ENCODE measurements at regions not wholly inside any gene's neighbourhood (a gene's known extent, or its start where the extent isn't known, plus 50 kb on each side); places are given as distances from the start of the nearest gene placed in this dataset.

DNA sequence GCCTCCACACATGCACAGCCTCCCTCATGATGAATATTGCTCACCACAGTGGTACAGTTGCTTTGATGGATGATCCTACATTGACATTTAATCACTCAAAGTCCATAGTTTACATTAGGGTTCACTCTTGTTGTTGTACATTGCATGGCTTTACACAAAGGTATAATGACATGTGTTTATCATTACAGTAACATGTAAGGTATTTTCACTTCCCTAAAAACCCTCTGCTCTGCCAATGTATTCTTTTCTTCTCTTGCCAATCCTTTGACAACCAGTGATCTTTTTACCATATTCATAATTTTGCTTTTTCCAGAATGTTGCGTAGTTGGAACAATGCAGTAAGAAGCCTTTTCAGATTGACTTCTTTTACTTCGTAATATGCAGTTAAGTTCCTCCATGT, 166.6 kb upstream of the KHDRBS2 start:
- no peaks in the 10 kb centered on the region for H3K36me3 ChIP-seq (ENCODE audit: control insufficient read depth, insufficient read depth, low read length)
- no peak overlapping the region for H3K4me3 ChIP-seq (ENCODE audit: low read depth, low read length)
- no peak for DNase-seq (ENCODE audit: low read depth)
- TF ChIP-seq, protein P1, sequence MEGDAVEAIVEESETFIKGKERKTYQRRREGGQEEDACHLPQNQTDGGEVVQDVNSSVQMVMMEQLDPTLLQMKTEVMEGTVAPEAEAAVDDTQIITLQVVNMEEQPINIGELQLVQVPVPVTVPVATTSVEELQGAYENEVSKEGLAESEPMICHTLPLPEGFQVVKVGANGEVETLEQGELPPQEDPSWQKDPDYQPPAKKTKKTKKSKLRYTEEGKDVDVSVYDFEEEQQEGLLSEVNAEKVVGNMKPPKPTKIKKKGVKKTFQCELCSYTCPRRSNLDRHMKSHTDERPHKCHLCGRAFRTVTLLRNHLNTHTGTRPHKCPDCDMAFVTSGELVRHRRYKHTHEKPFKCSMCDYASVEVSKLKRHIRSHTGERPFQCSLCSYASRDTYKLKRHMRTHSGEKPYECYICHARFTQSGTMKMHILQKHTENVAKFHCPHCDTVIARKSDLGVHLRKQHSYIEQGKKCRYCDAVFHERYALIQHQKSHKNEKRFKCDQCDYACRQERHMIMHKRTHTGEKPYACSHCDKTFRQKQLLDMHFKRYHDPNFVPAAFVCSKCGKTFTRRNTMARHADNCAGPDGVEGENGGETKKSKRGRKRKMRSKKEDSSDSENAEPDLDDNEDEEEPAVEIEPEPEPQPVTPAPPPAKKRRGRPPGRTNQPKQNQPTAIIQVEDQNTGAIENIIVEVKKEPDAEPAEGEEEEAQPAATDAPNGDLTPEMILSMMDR (IDR thresholded peaks at IDR 0.05; ENCODE audit: insufficient read depth, low read length, poor library complexity, severe bottlenecking), result no peak
- H3K27me3 ChIP-seq (ENCODE audit: control insufficient read depth, insufficient read depth, low read length), result no peaks in the 10 kb centered on the region

DNA sequence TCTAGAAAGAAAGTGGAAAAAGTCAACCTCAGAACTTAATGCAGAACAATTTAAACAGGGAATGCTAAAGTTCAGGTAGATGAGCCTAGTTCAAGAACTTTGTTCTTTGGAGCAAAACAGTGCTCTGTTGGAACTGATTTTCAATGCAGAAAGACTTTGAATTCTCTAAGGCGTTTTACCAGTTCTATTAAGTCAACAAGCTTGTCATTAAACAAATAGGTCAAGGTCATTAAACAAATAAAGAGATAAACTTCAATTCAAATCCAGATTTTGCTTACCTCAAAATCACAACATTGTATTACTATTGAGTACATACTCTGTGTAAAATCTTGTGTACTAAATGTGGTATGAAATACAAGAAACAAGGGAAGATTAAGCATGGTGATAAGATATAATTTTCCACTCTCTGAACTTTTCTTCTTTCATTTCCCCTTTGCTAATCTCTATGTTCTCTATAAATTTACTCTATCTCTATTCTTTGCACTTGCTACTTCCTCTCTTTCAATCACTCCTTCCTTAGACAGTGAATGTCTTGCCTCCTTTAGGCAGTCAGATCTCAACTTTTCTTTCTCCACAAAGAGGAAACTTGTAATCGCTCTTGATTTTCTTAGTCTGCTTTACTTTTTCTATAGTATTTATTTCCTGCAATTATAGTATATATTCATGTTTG, 160.8 kb upstream of the KHDRBS2 start:
- no peak overlapping the region for H3K4me3 ChIP-seq (ENCODE audit: low read depth, low read length)
- H3K36me3 ChIP-seq (ENCODE audit: control insufficient read depth, insufficient read depth, low read length), result no peaks in the 10 kb centered on the region
- TF ChIP-seq, protein P1 (IDR thresholded peaks at IDR 0.05; ENCODE audit: insufficient read depth, low read length, poor library complexity, severe bottlenecking), result no peak
- H3K27me3 ChIP-seq (ENCODE audit: control insufficient read depth, insufficient read depth, low read length), result no peaks in the 10 kb centered on the region
- no peak for DNase-seq (ENCODE audit: low read depth)

DNA sequence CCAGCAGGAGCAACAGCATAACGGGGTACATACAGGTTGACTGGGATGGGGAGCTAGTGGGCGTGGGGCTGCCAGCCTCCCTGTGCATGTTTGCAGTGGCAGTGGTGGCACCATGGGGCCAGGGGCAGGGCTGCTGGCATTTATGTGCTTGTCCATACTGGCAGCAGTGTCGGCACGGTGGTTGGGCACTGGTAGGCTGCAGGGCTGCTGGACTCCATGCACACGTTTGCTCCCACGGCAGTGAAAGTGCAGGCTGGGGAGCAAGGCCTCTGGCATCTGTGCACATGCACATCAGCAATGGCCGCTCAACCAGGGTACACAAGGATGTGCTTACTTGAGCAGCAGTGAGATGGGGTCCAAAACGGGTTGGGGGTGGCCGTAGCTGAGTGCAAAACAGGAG, 159.5 kb upstream of the KHDRBS2 start:
- TF ChIP-seq, protein P1 (IDR thresholded peaks at IDR 0.05; ENCODE audit: insufficient read depth, low read length, poor library complexity, severe bottlenecking), result no peak
- no peak for DNase-seq (ENCODE audit: low read depth)
- H3K4me3 ChIP-seq (ENCODE audit: low read depth, low read length), result no peak overlapping the region
- H3K36me3 ChIP-seq (ENCODE audit: control insufficient read depth, insufficient read depth, low read length), result no peaks in the 10 kb centered on the region
- no peaks in the 10 kb centered on the region for H3K27me3 ChIP-seq (ENCODE audit: control insufficient read depth, insufficient read depth, low read length)

DNA sequence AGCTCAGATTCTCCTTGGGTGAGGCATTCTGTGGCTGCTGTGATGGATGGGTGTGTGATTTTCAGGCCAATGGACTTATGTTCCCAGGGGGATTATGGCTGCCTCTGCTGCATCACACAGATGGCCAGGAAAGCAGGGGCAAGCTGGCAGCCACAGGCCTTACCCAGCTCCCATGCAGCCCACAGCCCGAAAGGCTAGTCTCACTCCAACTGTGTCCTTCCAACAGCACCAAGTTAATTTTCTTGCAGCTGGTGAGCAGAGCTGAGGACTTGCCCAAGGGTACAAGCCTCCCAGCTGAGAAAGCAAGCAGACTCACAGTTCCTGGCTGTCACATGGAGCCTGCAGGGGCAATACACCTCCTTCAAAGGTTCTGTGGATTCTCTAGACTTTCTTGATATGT, 155.2 kb upstream of the KHDRBS2 start:
- TF ChIP-seq, protein P1 (IDR thresholded peaks at IDR 0.05; ENCODE audit: insufficient read depth, low read length, poor library complexity, severe bottlenecking), result no peak
- H3K4me3 ChIP-seq (ENCODE audit: low read depth, low read length), result no peak overlapping the region
- DNase-seq (ENCODE audit: low read depth), result no peak
- no peaks in the 10 kb centered on the region for H3K27me3 ChIP-seq (ENCODE audit: control insufficient read depth, insufficient read depth, low read length)
- H3K36me3 ChIP-seq (ENCODE audit: control insufficient read depth, insufficient read depth, low read length), result no peaks in the 10 kb centered on the region

DNA sequence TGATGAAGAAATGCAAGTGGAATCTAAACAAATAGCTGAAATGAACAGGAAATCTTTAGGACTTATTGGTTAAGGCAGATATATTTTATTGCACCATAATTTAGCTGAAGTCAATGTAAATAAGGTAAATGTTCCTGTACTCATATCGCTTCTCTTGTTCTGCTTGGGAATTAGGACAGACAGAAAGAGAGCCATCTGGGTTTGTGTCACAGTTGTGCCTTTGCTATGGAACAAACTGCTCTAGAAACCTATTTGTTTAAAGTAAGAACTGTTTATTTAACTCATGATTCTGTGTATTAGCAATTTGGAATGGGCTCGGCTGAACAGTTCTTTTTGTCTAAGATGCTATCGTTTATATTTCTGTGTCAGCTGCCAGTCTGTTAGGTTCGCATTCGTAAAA, 143.8 kb upstream of the KHDRBS2 start:
- TF ChIP-seq, protein P1 (IDR thresholded peaks at IDR 0.05; ENCODE audit: insufficient read depth, low read length, poor library complexity, severe bottlenecking), result no peak
- Histone ChIP-seq H3K36me3 (ENCODE audit: control insufficient read depth, insufficient read depth, low read length) (no peaks in the 10 kb centered on the region), H3K27me3 (ENCODE audit: control insufficient read depth, insufficient read depth, low read length) (no peaks in the 10 kb centered on the region), H3K4me3 (ENCODE audit: low read depth, low read length) (no peak overlapping the region)
- DNase-seq (ENCODE audit: low read depth), result no peak
